ENCODE measurements at regions not wholly inside any gene's neighbourhood (a gene's known extent, or its start where the extent isn't known, plus 50 kb on each side); places are given as distances from the start of the nearest gene placed in this dataset.

GRCh38 chr15:29593629-29594028 lies 228.6 kb downstream of the TJP1 start:
- TF ChIP-seq CTCF (IDR thresholded peaks at IDR 0.05) (no peak), POLR2A (IDR thresholded peaks at IDR 0.05) (no peak)
